ENCODE measurements at regions not wholly inside any gene's neighbourhood (a gene's known extent, or its start where the extent isn't known, plus 50 kb on each side); places are given as distances from the start of the nearest gene placed in this dataset.

DNA sequence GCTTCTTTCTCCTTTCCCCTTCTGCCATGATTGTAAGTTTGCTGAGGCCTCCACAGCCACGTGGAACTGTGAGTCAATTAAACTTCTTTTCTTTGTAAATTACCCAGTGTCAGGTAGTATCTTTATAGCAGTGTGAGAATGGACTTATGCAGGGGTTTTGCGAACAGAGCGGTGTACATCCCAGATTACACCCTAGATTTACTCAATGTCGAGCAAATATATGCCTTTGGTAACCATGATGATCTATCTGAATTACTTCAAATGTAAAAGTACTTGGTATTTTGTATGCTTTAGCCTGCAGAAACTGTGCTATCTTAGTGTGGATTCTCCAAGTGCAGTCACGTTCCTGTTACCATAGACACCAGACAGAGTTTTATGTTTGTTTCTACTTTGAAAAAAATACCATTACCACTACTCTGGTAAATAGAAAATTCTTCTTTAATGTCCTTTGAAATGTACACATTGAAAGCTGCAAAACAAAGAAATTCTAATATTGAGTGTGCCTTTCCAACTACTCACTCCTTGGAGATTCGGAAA lies 510.4 kb upstream of the ARGLU1 start:
- DNase-seq = no peak

DNA sequence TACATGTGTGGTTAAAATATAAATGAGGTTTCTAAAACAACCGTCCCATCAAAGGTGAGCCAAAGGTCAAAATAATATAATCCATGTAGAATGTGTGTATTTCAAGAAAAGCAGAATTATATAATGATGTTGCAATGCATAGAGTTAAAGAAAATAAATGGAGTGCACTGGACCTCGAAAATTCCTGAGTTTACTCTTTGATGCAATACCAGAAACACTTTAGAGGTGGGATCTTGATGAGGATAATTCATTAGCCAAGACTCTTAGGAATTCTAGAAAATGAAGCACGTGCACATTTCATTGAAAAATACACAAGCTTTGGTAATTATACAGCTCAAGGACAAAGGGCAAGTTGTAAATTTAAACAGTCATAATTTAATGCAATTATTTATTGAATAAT lies 508.9 kb upstream of the ARGLU1 start:
- DNase-seq = no peak

DNA sequence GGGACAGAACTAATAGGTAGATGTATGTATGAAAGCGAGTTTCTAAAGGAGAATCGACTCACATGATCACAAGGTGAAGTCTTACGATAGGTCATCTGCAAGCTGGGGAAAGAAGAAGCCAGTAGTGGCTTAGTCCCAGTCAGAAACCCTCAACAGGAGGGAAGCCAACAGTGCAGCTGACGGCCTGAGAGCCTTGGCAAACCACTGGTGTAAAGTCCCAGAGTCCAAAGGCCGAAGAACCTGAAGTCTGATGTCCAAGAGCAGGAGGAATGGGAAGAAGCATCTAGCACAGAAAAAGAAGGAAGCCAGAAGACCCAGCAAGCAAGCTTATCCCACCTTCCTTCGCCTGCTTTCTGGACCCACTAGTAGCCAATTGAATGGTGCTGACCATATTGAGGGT lies 507.6 kb upstream of the ARGLU1 start:
- DNase-seq = no peak

DNA sequence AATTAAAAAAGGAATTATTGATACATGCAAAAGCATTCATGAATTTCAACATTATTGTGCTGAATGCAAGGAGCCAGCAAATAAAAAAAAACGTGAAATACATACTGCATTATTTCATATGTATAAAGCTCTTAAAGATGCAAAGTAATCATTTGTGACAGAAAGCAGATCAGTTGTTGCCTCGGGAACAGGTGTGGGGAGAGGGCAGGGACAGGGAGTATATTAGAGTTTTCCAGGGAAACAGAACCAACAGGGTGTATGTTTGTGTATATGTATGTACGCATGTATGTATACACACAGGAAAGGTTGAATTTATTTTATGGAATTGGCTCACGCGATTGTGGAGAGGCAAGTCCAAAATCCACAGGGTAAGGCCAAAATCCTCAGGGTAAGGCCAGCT lies 502.9 kb upstream of the ARGLU1 start:
- no peak for DNase-seq

DNA sequence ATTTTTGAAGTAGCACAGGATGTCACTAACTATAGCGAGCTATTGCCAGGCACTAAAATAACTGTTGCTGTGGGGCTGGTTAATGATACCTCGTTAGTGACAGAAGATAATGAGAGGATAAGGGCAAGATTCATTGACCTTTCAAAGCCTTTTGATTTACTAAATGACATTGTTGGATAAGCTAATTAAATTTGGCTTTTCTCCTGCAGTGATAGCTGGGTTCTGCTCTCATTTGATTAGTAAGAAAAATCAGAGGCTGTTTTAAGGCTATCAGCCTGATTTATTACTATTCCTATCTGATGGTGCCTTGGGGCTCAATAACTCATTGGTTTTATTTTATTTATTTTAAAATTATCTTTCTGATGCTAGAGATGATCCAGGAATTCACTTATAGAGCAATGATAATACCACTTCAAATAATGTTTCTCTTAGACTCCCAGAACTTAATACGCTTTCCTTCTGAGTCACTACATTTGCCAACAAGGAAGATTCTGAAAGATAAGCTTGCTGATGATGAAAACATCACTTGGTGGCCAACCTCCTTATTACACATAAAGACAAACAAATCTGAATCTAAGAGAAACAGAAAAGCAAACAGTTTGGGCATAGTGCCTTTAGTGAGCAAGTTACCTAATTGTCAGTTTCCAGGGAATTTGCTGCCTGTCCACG lies 501.3 kb upstream of the ARGLU1 start:
- DNase-seq = no peak

DNA sequence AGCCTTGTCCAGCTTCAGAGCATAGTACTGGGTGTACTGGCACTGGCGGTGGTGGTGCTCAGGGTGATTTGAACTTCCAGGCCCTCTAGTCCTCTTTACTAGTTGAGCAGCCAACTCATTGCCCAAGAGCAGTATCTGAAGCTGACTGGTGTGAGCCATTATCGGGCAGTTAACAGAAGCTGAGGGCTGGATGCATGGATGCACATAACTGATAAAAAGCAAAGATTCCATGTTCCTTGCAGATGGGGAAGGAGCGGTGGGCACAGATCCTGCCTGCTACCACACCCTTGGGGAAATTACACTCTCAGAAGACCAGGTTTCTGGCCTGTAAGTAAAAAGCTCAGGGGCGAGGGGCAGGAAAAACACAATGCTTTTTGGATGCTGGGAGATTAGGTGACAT lies 499.4 kb upstream of the ARGLU1 start:
- no peak for DNase-seq

DNA sequence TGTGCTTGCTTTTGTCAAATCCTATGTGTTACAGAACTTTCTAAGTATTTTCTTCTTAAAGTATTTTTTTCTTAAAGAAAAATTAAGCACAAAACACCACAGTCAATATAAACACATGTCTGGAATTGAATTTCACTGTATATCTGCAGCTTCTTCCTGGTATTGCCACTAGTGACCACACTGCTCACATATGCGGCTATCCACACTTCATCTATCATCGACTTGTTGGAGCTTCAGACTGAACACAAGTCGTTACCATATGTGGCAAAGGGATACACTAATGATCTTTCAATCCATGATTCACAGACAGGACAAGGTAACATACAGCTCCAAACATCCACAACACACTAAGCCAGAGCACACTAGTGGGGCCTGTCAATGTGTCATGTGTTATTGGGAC lies 498.4 kb upstream of the ARGLU1 start:
- no peak for DNase-seq

DNA sequence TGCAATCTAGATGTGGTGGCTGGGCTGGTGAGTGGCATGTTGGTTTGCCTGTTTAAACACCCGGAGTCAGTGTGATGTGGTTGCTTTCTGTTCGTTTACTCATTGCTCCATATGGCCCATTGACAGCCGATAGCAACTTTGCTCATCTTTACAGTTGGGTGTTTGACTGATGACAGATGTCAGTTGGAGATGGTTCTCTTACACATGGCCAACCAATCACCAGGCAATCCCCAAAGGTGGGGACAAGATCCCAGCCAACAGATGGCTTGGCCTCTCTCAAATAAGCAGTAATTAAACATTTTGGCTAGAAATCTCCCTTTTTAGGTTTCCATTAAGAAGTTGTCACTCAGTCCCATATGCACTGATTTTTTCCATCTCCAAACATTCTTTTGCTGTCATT lies 497.1 kb upstream of the ARGLU1 start:
- no peak for DNase-seq

DNA sequence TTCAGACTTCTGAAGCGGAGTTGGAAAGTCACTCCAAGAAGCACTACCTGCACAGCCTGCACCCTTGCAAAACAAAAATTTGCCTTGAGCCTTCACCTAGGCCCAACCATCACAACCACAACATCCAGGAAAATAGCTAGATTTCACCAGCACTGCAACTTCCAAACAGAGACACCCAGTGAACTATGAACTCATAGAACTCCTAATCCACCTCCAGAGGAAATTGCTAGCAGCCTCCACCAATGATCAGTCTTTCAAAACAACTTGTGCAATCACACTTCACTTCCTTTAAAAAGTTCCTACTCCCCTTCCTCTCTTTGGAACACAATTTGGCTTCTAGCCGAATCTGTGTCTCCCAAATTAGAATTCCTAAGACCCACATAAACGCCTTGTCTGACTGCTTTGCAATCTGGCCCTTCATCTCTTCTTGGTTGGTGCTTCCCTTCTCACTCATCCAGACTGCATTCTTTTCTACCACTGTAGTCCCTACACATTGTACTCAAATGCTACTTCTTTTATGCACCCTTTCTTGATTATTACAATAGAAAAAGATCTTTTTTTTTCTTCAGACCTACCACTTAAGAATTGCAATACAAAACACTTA lies 489.2 kb upstream of the ARGLU1 start:
- no peak for DNase-seq

DNA sequence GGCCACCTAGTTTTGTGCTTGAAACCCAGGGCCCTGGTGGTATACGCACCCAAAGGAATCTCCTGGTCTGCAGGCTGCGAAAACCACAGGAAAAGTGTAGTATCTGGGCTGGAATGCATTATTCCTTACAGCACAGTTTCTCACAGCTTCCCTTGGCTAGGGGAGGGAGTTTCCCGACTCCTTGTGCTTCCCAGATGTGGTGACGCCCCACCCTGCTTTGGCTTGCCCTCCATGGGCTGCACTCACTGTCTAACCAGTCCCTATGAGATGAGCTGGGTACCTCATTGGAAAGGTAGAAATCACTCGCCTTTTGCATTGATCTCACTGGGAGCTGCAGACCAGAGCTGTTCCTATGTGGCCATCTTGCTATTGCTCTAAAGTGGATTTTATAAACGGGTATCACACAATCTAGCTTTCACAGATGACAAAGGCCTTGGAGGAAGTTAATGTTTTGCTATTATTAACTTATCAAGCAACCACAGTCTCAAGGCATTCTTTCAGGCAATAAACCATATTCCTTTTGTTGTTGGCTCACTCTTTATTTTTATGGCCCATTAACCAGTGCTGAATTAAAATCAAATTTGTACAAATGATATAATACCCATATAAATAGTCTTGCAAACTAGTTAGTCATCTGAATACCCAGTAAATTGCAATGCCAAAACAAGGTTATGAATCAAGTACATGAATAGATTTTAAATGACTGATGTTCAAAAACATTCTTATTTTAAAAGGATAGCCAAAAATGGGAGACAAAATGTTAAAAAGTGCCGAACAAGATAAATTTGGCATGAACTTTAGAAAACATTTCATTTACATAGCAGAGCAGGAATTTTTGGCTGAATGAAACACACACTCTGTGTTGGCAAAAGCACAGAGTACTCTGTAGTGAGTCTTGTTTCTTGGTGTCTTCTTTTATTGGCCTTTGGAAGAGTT lies 475.4 kb upstream of the ARGLU1 start:
- DNase-seq = no peak

DNA sequence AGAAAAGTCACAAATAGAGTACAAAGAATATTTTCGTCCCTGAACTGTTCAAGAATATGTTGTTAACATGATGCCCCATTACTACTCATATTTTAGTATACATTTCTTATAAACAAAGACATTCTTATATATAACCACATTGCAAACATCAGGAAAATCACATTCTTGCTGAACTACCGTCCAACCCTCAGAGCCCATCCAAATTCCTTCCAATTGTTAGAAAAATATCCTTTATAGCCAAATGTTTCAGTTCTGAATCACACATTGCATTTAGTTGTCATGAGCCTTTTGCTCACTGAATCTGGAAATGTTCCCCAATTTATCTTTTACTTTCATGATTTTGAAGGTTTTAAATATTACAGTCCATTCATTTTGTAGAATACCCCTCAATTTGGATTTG lies 467.8 kb upstream of the ARGLU1 start:
- DNase-seq = no peak

DNA sequence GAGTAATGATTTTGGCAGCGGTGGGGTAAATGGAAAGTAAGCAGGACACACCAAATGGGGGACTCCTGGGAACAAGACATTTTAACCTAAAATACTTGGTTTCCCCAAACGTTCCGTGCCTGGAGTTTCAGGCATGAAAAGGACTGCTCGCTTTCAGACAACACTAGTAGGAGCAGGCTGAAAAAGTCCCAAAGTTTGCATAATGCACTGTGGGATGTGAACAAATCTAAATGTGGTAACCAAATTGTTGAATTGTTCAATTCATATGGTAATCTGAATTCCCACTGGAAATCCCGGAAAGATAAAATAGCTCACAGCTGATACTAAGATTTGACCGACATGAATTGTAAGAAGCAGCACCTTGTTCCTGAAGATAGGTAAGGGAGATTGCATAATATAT lies 467.2 kb upstream of the ARGLU1 start:
- no peak for DNase-seq

DNA sequence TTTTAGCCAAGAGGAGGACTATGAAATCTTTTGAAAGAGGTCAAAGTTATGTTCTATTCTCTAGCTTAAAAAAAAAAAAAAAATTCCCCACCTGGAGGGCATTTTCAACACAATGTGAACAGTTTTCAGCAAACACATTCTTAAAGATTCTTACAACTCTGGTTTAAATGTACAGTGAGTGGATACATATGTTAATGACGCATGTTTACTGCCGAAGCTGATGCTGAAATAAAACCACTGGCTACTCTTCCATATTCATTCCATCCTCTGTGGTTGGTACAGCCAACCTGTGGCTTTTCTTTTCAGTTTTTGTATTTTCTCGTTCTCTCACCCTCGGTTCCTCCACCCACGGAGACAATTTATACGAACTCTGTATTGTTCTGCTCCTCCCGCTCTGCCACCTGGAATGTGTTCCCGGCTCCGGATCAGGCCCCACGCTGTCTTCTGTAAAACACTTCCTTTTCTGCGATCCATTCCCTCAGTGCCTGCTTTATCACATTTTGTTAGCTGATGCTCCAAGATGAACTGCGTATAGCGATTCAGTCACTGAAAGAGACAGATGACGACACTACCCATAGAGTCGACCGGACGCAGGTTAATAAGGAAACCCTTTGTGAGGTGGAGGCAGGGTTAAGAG lies 466.4 kb upstream of the ARGLU1 start:
- DNase-seq = no peak

DNA sequence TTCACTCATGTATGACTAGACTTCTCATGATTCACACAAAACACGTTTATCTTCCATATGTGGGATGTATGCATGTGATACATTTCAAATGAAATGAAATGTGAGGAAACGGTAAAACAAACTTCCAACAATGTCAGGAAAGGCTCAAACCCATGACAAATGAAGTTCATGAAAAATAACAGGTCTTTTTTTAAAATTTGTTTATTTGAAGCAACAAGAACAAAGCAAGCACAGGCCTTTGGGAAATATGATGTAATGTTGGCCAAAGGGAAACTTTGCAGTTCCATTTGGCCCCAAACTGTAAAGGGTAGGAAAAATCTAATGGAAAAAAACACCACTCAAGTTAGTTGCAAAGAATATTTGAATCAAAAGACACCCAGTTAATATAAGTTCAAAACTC lies 463.8 kb upstream of the ARGLU1 start:
- DNase-seq = no peak

DNA sequence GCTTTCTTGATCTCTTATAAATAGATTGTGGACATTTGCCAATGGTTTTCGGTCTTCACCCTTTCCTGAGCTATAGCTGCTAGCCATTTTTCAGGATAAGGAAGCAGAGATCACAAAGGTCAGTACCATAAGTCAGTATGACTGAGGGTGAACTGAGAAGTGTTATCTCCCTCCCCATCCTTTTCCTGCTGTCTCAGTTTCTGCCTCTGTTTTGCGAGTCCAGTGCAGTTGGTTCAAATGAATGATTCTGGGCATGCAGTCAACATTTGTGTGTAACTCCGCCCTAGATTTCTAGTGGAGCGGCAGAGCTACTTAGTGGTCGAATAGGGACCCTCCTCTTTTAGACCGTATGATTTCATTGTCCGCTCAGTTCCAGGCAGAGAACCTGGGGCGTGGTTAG lies 460.8 kb upstream of the ARGLU1 start:
- DNase-seq = no peak

DNA sequence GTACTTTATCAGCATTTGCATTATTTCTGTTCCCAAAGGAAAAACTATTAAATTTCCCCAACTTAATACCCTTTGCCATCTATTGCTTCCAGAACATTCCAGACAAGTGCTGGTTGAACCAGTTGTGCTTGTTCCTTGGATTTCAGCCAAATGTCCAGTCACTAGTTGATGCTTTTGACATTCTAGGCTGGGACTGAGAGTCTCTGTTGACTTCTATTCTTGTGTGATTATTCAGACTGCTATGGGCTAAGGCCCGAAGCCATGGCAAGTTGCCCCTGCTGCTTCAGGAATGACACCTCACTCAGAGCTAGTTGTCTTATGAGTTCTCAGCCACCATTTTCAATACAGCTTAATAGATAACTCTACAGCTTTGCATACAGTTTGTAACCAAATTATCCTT lies 458.1 kb upstream of the ARGLU1 start:
- no peak for DNase-seq

DNA sequence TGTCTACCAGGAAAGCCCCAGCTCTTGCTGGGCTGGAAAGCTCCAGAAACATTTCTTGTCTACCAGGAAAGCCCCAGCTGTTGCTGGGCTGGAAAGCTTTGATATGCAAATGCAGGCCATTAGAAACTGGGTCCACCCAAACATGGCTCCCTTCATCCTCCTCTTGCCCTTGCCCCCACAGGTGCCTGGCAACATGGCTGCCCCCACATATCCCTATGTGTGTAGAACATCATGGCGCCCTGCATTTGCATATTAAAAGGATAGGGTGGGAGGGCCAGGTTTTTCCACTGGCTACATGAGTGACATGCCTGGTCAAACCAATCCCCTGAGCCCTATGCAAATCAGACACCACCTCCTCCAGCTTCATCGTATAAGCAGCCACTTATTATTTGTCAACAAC lies 455.4 kb upstream of the ARGLU1 start:
- DNase-seq = no peak

DNA sequence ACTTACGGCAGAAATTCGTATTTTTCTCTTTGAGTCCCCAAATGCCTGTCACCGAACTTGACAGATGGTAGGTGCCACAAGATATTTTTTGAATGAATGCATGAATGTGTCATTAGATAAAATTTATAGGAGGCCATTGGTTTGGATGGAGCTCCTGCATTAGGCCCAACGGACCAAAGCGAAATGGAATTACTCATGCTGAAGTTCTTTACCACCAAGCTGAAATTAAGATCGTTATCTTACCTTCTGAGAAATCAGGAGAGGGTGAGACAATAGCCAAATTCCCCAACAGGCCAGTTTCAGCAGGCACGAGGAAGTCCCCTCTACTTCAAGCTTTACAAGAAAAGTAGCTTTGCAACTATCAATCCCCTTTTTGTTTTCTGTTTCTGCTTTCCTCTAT lies 452.5 kb upstream of the ARGLU1 start:
- DNase-seq = no peak

DNA sequence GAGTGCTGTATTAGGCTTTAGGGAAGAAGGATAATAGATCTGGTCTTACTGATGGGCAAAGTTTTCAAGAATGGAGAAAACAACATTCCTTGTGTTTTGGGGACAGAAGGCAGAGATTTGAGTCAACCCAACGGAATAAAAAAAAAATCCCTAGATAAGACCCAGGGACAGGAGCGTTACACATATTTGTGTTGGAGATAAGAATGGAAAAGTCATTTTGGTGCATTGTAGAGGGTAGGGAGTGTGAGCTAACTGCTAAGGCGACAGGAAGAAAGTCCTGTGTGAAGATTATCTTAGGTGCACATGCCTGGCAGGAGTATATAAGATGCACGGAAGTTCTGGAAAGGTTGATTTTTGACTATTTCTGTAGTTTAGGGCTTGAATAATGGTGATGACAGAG lies 450.3 kb upstream of the ARGLU1 start:
- no peak for DNase-seq

DNA sequence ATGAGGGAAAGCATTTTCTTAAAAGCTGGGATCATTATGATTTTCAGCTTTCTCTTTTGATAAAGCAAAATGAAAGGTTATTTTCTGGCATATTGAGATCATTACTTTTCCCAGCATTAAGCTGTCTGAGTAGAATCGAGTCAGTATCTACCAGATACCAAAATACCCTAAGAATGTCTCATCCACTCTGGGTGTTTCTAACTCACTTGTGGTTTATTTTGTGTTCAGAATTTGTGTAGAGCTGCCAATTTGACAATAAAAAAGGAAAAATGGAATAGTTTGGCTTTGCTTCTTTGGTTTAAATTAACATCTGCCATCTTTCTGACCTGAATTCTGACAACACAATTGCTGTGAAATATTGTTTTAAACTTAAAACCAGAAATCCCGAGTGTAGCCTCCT lies 438.7 kb upstream of the ARGLU1 start:
- DNase-seq = no peak

DNA sequence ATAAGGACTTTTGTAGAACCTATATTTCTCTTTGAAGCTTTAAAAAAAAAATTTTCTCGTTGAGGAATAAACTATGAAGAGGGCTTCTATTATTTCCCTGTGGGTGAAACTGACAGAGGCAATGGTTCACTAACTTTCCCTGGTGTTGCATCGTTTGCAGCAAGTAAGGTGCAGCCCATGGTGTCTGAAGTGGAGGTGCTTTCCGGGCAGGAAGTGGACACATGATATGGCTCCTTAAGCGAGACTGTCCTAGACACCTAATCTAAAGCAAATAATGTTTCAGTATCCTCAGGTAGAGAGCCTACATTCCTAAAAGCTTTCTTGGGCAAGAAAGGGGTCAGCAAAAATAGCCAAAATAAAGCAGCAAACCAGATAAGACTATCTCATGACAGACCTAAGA lies 437.6 kb upstream of the ARGLU1 start:
- DNase-seq = no peak

DNA sequence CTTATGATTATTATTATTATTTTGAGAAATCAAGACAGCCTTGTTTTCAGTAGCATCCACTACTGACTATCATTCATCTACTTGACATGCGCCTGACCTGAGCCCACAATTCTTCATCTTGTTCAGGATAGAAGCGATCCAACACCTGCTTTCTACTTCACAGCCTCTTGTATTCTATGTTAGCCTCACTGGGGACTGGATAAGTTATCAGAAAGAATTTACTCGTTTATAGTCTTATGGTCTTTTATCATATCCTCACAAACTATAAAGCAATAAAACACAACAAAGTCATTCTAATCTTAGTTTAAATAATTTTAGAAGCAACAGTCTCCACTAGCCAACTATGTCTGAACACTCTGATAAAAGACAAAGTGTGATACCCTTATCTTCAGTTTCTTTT lies 436.0 kb upstream of the ARGLU1 start:
- DNase-seq = no peak

DNA sequence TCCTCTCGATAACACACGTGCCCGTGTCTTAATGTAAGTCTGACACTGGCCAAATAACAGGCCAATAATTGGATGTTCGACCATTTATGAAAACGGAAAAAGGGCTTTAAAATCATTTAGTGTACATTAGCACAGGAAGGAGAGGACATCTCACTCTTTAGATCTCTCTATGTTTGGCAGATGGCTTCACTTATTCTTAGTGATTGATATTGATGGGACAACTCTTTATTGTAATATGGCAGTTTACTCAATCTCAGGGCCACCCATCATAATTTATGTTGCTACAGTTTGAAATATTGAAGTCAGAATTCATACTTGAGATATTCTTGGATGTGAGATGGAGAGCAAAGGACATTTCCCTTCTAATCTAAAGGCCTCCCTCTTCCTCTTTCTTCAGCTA lies 430.7 kb upstream of the ARGLU1 start:
- DNase-seq = no peak
